ENCODE measurements at regions not wholly inside any gene's neighbourhood (a gene's known extent, or its start where the extent isn't known, plus 50 kb on each side); places are given as distances from the start of the nearest gene placed in this dataset.

DNA sequence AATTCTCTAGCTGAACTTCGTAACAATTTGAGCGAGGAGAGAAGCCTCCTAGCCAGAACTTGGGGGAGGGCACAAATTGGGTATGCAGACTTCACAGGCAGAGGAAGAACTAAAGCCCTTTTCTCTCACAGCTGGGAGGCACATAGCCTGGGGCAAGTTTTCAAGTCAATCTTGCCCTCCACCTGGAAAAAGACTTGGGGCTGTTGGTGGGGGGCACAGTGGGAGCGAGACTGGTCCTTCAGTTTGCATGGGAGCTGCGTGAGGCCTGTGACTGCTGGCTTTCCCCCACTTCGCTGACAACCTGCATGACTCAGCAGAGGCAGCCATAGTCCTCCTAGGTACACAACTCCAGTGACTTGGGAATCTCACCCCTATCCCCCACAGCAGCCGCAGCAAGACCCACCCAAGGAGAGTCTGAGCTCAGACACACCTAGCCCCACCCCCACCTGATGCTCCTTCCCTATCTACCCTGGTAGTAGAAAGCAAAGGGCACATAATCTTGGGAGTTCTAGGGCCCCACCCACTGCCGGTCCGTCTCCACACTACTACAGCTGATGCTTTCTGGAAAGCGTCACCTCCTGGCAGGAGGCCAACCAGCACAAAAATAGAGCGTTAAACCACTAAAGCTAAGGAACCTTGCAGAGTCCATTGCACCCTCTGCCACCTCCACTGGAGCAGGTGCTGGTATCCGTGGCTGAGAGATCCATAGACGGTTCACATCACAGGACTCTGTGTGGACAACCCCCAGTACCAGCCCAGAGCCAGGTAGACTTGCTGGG, 160.8 kb downstream of the CBLL2 start:
- DNase-seq (ENCODE audit: low read depth, low spot score) (no peak), FAIRE-seq (no peak)
- H3K4me1 ChIP-seq (ENCODE audit: control insufficient read depth, extremely low read depth, insufficient read depth, low read length): no peaks in the 10 kb centered on the region
- no peaks in the 10 kb centered on the region for H3K9me1 ChIP-seq (replicated peaks; ENCODE audit: control insufficient read depth, extremely low read depth, insufficient read depth, low read length)
- no peaks in the 10 kb centered on the region for H3K27me3 ChIP-seq (ENCODE audit: control insufficient read depth in 2 of 2, insufficient read depth in 2 of 2, low read length in 2 of 2)
- POLR2A ChIA-PET: no interaction called here
- H3K9ac ChIP-seq (replicated peaks; ENCODE audit: extremely low read depth, insufficient read depth, low read length): no peak overlapping the region
- TF ChIP-seq MYC (IDR thresholded peaks at IDR 0.05; ENCODE audit: low read depth, low read length): no peak
- TF ChIP-seq FOS (IDR thresholded peaks at IDR 0.05; ENCODE audit: borderline replicate concordance, insufficient read depth, low read length): no peak
- no peak for TF ChIP-seq POLR2A (IDR thresholded peaks at IDR 0.05; ENCODE audit: low read depth, low read length)
- TF ChIP-seq EZH2 (IDR thresholded peaks at IDR 0.05; ENCODE audit: borderline replicate concordance, low read depth, low read length, severe bottlenecking): no peak
- TF ChIP-seq, protein P1, sequence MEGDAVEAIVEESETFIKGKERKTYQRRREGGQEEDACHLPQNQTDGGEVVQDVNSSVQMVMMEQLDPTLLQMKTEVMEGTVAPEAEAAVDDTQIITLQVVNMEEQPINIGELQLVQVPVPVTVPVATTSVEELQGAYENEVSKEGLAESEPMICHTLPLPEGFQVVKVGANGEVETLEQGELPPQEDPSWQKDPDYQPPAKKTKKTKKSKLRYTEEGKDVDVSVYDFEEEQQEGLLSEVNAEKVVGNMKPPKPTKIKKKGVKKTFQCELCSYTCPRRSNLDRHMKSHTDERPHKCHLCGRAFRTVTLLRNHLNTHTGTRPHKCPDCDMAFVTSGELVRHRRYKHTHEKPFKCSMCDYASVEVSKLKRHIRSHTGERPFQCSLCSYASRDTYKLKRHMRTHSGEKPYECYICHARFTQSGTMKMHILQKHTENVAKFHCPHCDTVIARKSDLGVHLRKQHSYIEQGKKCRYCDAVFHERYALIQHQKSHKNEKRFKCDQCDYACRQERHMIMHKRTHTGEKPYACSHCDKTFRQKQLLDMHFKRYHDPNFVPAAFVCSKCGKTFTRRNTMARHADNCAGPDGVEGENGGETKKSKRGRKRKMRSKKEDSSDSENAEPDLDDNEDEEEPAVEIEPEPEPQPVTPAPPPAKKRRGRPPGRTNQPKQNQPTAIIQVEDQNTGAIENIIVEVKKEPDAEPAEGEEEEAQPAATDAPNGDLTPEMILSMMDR (IDR thresholded peaks at IDR 0.05; ENCODE audit: extremely low read depth in 1 of 2, insufficient read depth in 1 of 2, low read depth in 1 of 2, low read length in 2 of 2): no peak
- no peak for TF ChIP-seq GATA2 (IDR thresholded peaks at IDR 0.05; ENCODE audit: insufficient read depth, insufficient read length, low read depth, low read length)
- TF ChIP-seq JUN (IDR thresholded peaks at IDR 0.05; ENCODE audit: borderline replicate concordance, insufficient read depth, insufficient read length, low read depth): no peak
- TF ChIP-seq, protein P2, sequence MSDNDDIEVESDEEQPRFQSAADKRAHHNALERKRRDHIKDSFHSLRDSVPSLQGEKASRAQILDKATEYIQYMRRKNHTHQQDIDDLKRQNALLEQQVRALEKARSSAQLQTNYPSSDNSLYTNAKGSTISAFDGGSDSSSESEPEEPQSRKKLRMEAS (IDR thresholded peaks at IDR 0.05; ENCODE audit: insufficient read depth, insufficient read length): no peak
- no peak for TF ChIP-seq POLR2AphosphoS5 (IDR thresholded peaks at IDR 0.05; ENCODE audit: insufficient read depth, low read depth, low read length)
- CTCF ChIA-PET: no interaction called here
- H3K27ac ChIP-seq (ENCODE audit: insufficient read depth, low read depth, low read length): no peak overlapping the region
- no peaks in the 10 kb centered on the region for H4K20me1 ChIP-seq (replicated peaks; ENCODE audit: control insufficient read depth, extremely low read depth, insufficient read depth, low read length)
- no TSS peak for BruUV-seq (replicated peaks)
- intact Hi-C loops (cut with micrococcal nuclease): no loop called here
- H3K79me2 ChIP-seq (ENCODE audit: control insufficient read depth, insufficient read depth, low read length): no peaks in the 10 kb centered on the region
- dilution Hi-C loops (cut with MboI; ENCODE audit: extremely low pct_ligation_motif_present, low sequenced_read_pairs): no loop called here
- no peaks in the 10 kb centered on the region for H3K9me3 ChIP-seq (replicated peaks; ENCODE audit: control insufficient read depth, insufficient read depth, low read length)
- H3K36me3 ChIP-seq (ENCODE audit: control insufficient read depth in 2 of 2, extremely low read depth in 1 of 2, insufficient read depth in 2 of 2, low read length in 2 of 2): no peaks in the 10 kb centered on the region
- H3K4me3 ChIP-seq (replicated peaks in 1 of 3; ENCODE audit: insufficient read depth in 1 of 3, low read depth in 1 of 3, low read length in 3 of 3): no peak overlapping the region
- no peak overlapping the region for H3K4me2 ChIP-seq (ENCODE audit: insufficient read depth, low read length)
- H2AFZ ChIP-seq (ENCODE audit: low read depth, low read length): no peak overlapping the region
